Esophagus (tissue), 2 donors: ENCODE measurements at regions not wholly inside any gene's neighbourhood (a gene's known extent, or its start where the extent isn't known, plus 50 kb on each side); places are given as distances from the start of the nearest gene placed in this dataset.
"Not testable (repeated sequence)": the region's sequence is repeated elsewhere in the genome, so short reads cannot be mapped to it uniquely, and the experiment has no call there.

Source experiments
- H3K27ac ChIP-seq, 2 donors: one replicate each; pipeline ENCODE4 v1.5.1; 2013; ENCODE audit warnings: low read depth in 2 of 2, mild to moderate bottlenecking in 2 of 2, inconsistent platforms in 1 of 2, low read length in 1 of 2, moderate library complexity in 1 of 2
- H3K27me3 ChIP-seq, 2 donors: one replicate each; pipeline ENCODE4 v1.6.1; 2013; ENCODE audit warnings: low read length in 2 of 2, control low read depth in 1 of 2, mild to moderate bottlenecking in 1 of 2; ENCODE audit not compliant: insufficient read depth in 2 of 2, control insufficient read depth in 1 of 2
- H3K36me3 ChIP-seq, 2 donors: one replicate each; pipeline ENCODE4 v1.6.1; 2013; ENCODE audit warnings: low read length in 1 of 2; ENCODE audit not compliant: control insufficient read depth in 2 of 2, insufficient read depth in 2 of 2
- H3K4me1 ChIP-seq, 2 donors: one replicate each; pipeline ENCODE4 v1.6.1; 2013; ENCODE audit warnings: low read length in 1 of 2; ENCODE audit not compliant: control insufficient read depth in 2 of 2, insufficient read depth in 2 of 2
- H3K4me3 ChIP-seq, 2 donors: one replicate each; pipeline ENCODE4 v1.5.1; 2013; ENCODE audit warnings: low read length in 2 of 2, mild to moderate bottlenecking in 2 of 2, low read depth in 1 of 2, moderate library complexity in 1 of 2
- H3K9me3 ChIP-seq, 2 donors: one replicate each; pipeline ENCODE4 v1.6.1; 2013; ENCODE audit warnings: mild to moderate bottlenecking in 2 of 2, low read depth in 1 of 2, low read length in 1 of 2, moderate library complexity in 1 of 2; ENCODE audit not compliant: control insufficient read depth in 2 of 2, insufficient read depth in 1 of 2
- WGBS, 2 donors: extraction: QIAGEN DNeasy Blood & Tissue Kit; methylation state at CpG; one replicate each; pipeline ENCODE4 v1.1.7; 2013; 5-methylcytosine and 5-hydroxymethylcytosine counted together
- donor health status: healthy with polysubstance abuse.
- donor health status: Bipolar disorder and iron deficiency.

DNA sequence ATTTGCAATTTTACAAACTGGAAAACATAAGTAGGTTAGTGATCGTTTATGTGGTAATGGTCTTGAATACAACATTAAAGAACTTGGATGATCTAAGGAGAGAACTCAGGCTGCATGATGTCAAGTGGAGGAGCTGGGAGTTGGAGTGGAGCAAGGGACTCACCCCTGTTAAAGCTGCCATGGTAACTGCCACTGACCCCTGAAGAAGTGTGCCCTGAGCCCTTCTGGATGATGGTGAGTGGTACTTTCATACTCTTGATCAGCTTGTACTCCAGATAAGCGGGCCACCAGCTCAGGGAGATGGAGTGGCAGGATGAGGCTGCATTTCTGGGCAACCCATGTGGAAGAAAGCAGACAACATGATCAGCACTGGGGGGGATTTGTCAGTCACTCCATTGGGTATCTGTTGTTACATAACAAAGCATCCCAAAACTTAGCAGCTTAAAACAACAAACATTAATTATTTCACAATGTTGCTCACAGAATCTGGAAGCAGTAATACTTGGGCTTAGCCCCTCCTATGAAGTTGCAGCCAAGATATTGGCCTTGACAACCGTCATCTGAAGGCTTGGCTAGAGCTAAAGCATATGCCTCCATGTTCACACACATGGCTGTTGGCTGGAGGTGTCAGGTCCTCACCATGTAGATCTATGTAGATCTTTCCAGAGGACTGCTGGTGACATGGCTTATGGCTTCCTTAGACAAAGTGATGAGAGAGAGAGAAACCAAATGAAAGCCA, 213.8 kb downstream of the DUSP10 start:
- no peaks in the 10 kb centered on the region for H3K36me3 ChIP-seq
- 66 to 76% methylated on average over 3 of the region's 3 CpGs for whole genome bisulfite sequencing, 2 donors
- H3K9me3 ChIP-seq, result no peaks in the 10 kb centered on the region
- H3K27ac ChIP-seq, result no peak overlapping the region
- H3K4me1 ChIP-seq, result no peaks in the 10 kb centered on the region
- no peaks in the 10 kb centered on the region for H3K27me3 ChIP-seq
- no peak overlapping the region for H3K4me3 ChIP-seq

- H3K27ac ChIP-seq, H3K4me3 ChIP-seq, H3K9me3 ChIP-seq, H3K36me3 ChIP-seq, H3K4me1 ChIP-seq, H3K27me3 ChIP-seq: not testable (repeated sequence)
- 95% methylated on average over 1 of the region's 1 CpG for WGBS, 2 donors
Observed at GRCh38 chr1:221530159-221530558, 211.7 kb downstream of the DUSP10 start.

DNA sequence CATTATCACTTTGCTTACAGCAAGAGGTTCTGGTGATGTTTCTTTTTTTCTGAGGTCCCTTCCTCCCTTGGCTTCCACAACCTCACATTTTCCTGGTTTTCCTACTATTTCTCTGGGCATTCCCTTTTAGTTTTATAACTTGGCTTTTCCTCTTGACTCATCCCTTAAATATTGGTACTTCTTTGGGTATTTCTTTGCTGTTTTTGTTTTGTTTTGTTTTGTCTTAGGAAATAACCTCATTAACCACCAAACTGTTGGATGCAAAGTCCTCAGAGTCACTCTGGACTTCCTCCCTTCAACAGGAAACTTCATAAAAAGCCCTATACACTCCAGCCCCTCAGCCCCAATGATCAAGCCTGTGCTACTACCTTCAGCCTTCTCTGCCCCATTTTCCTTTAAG, 211.1 kb downstream of the DUSP10 start:
- no peaks in the 10 kb centered on the region for H3K4me1 ChIP-seq
- no peaks in the 10 kb centered on the region for H3K36me3 ChIP-seq
- H3K9me3 ChIP-seq, result no peaks in the 10 kb centered on the region
- H3K4me3 ChIP-seq, result no peak overlapping the region
- H3K27ac ChIP-seq, result no peak overlapping the region
- H3K27me3 ChIP-seq, result no peaks in the 10 kb centered on the region

DNA sequence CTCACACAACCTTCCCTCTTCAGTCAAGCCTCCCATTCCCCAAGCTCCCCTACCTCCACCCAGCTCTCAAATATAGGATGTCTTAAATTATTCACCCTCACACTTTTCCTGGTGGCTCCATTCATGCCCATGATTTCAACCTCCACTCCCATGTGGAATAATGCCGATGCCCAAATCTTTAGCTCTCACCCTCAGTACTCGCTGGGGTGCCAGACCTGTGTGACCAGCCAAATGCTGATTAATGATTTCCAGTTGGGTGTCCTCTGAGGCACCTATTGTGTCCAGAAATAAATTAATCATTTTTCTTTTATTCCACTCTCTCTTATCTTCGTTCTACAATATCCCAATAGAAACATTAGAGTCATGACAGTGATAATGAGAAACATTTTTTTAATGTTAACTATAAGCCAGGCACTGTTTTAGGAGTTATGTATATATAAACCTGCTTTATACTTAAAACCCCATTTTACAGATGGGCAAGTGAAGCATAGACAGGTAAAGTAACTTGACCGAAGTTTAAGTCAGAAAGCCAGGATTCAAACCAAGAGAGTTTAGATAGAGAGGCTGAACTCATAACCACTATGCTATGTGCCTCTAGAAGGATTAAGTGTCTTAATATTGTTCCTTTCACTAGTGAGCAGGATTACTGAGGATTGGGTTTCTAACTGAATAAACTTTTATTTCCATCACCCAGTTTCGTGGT, 209.7 kb downstream of the DUSP10 start:
- H3K9me3 ChIP-seq, result no peaks in the 10 kb centered on the region
- no peak overlapping the region for H3K27ac ChIP-seq
- WGBS, 2 donors, result 72 to 79% methylated on average over 5 of the region's 5 CpGs
- no peaks in the 10 kb centered on the region for H3K4me1 ChIP-seq
- H3K4me3 ChIP-seq, result no peak overlapping the region
- no peaks in the 10 kb centered on the region for H3K27me3 ChIP-seq
- no peaks in the 10 kb centered on the region for H3K36me3 ChIP-seq

- Histone ChIP-seq H3K36me3 (no peaks in the 10 kb centered on the region), H3K4me1 (no peaks in the 10 kb centered on the region), H3K27ac (no peak overlapping the region), H3K4me3 (no peak overlapping the region), H3K27me3 (no peaks in the 10 kb centered on the region), H3K9me3 (no peaks in the 10 kb centered on the region)
- 76 to 86% methylated on average over 5 of the region's 5 CpGs for WGBS, 2 donors
Observed at GRCh38 chr1:221541296-221541695, 200.6 kb downstream of the DUSP10 start.

DNA sequence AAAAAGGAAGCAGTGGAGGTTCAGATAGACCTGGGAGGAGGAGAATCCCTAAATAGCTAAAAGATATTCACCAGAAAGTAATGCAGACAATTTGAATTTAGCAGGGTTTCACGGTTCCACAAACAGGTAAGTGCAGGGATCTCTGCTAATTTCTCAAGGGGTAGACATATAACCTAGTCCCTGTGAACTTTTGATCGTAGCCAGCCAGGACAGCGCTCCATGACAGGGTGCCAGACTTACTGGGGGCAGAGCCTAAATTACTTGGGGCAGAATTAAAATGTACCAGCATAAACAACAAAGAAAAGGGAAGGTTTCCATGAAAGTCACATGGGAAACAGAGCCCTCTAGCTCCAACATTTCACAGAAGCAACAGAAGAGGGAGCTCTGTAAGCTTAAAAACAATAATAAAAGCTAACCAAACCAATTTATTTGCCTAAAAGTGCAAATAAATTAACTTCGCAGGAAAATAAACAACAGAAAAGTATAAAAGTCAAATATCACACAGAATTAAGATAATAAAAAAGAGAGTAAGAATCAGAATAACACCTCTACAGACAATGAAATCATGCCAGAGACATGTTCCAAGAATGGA, 198.3 kb downstream of the DUSP10 start:
- no peak overlapping the region for H3K27ac ChIP-seq
- no peaks in the 10 kb centered on the region for H3K9me3 ChIP-seq
- H3K4me3 ChIP-seq, result no peak overlapping the region
- no peaks in the 10 kb centered on the region for H3K4me1 ChIP-seq
- H3K27me3 ChIP-seq, result no peaks in the 10 kb centered on the region
- 39 to 44% methylated on average over 4 of the region's 4 CpGs for WGBS, 2 donors
- no peaks in the 10 kb centered on the region for H3K36me3 ChIP-seq

DNA sequence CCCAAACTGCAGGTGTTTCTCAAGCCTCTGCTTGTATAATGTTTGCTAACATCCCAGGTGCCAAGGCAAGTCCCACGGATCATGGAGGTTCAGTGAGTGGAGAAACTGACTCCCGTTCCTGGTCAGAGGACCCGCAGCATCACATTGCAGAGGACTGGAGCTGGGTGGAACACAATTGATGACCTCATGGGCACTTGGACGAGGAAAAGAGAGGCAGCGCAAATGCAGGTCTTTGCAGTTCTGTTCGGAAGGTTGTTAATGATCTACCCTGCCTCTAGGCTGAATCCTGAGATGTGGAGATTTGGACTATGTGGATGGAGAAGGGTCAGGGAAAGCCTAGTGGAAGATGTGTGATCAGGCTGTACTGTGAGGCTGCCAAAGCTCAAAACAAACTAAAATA, 192.9 kb downstream of the DUSP10 start:
- Histone ChIP-seq H3K27ac (no peak overlapping the region), H3K4me1 (no peaks in the 10 kb centered on the region), H3K36me3 (no peaks in the 10 kb centered on the region), H3K4me3 (no peak overlapping the region), H3K27me3 (no peaks in the 10 kb centered on the region), H3K9me3 (no peaks in the 10 kb centered on the region)
- WGBS, 2 donors, result 74 to 82% methylated on average over 6 of the region's 6 CpGs

- H3K4me1 ChIP-seq, result no peaks in the 10 kb centered on the region
- H3K4me3 ChIP-seq, result no peak overlapping the region
- no peaks in the 10 kb centered on the region for H3K36me3 ChIP-seq
- no peaks in the 10 kb centered on the region for H3K27me3 ChIP-seq
- no peaks in the 10 kb centered on the region for H3K9me3 ChIP-seq
- no peak overlapping the region for H3K27ac ChIP-seq
Observed at GRCh38 chr1:221549815-221550214, 192.1 kb downstream of the DUSP10 start.

GRCh38 chr1:221552792-221553191, 189.1 kb downstream of the DUSP10 start:
- not testable (repeated sequence) for H3K27ac ChIP-seq, H3K4me1 ChIP-seq, H3K27me3 ChIP-seq, H3K36me3 ChIP-seq, H3K4me3 ChIP-seq, H3K9me3 ChIP-seq
- 93 to 95% methylated on average over 8 of the region's 8 CpGs for WGBS, 2 donors
